B cell (primary cell): ENCODE measurements at regions not wholly inside any gene's neighbourhood (a gene's known extent, or its start where the extent isn't known, plus 50 kb on each side); places are given as distances from the start of the nearest gene placed in this dataset.

Experiments
- CTCF ChIP-seq: fragments of 200-600 bp; IDR thresholded peaks from one replicate; pipeline ENCODE4 v1.8.0; 2022; ENCODE audit warnings: antibody characterized with exemption, mild to moderate bottlenecking
- EZH2 ChIP-seq: IDR thresholded peaks from 2 replicates; pipeline ENCODE4 v1.6.1; 2012; ENCODE audit warnings: borderline replicate concordance, low read depth, mild to moderate bottlenecking, moderate library complexity, low read length; ENCODE audit not compliant: insufficient read depth, poor library complexity, severe bottlenecking

GRCh38 chr16:85290626-85291301, 178.5 kb upstream of the CIBAR2 start:
- TF ChIP-seq CTCF (no peak), EZH2 (no peak)
